ENCODE measurements at regions not wholly inside any gene's neighbourhood (a gene's known extent, or its start where the extent isn't known, plus 50 kb on each side); places are given as distances from the start of the nearest gene placed in this dataset.

- DNase-seq (ENCODE audit: low read depth) = no peak
- no peak for TF ChIP-seq CTCF (conservative IDR thresholded peaks at IDR 0.05; ENCODE audit: low read length)
- no peak overlapping the region for H3K4me3 ChIP-seq (ENCODE audit: low read length)
Measured at GRCh38 chr4:41323706-41324105, 67.0 kb downstream of the UCHL1 start.

GRCh38 chr4:41324861-41325260 is 68.1 kb downstream of the UCHL1 start:
- no peak for DNase-seq (ENCODE audit: low read depth)
- H3K4me3 ChIP-seq (ENCODE audit: low read length) = no peak overlapping the region
- no peak for TF ChIP-seq CTCF (conservative IDR thresholded peaks at IDR 0.05; ENCODE audit: low read length)

- no peak overlapping the region for H3K4me3 ChIP-seq (ENCODE audit: low read length)
- TF ChIP-seq CTCF (conservative IDR thresholded peaks at IDR 0.05; ENCODE audit: low read length) = no peak
- DNase-seq (ENCODE audit: low read depth) = no peak
Measured at GRCh38 chr4:41325901-41326300, 69.2 kb downstream of the UCHL1 start.

GRCh38 chr4:41326776-41327175 is 70.0 kb downstream of the UCHL1 start:
- no peak for TF ChIP-seq CTCF (conservative IDR thresholded peaks at IDR 0.05; ENCODE audit: low read length)
- no peak for DNase-seq (ENCODE audit: low read depth)
- no peak overlapping the region for H3K4me3 ChIP-seq (ENCODE audit: low read length)

- no peak for TF ChIP-seq CTCF (conservative IDR thresholded peaks at IDR 0.05; ENCODE audit: low read length)
- no peak overlapping the region for H3K4me3 ChIP-seq (ENCODE audit: low read length)
- no peak for DNase-seq (ENCODE audit: low read depth)
Measured at GRCh38 chr4:41327770-41328169, 71.0 kb downstream of the UCHL1 start.

GRCh38 chr4:41329361-41329760 is 72.6 kb downstream of the UCHL1 start:
- no peak for DNase-seq (ENCODE audit: low read depth)
- H3K4me3 ChIP-seq (ENCODE audit: low read length) = no peak overlapping the region
- TF ChIP-seq CTCF (conservative IDR thresholded peaks at IDR 0.05; ENCODE audit: low read length) = no peak

GRCh38 chr4:41331224-41331623 is 74.5 kb downstream of the UCHL1 start:
- DNase-seq (ENCODE audit: low read depth) = no peak
- H3K4me3 ChIP-seq (ENCODE audit: low read length) = no peak overlapping the region
- TF ChIP-seq CTCF (conservative IDR thresholded peaks at IDR 0.05; ENCODE audit: low read length) = no peak
